IMR-90 (cell line): ENCODE measurements at regions not wholly inside any gene's neighbourhood (a gene's known extent, or its start where the extent isn't known, plus 50 kb on each side); places are given as distances from the start of the nearest gene placed in this dataset.

Experiments used
- ATAC-seq: fragments of 200-7000 bp; cut with Tn5 transposase; 2 replicates; pipeline ENCODE4 v1.9.1; 2020; ENCODE audit warnings: low read depth, mild to moderate bottlenecking, moderate library complexity
- BruUV-seq: library from RNA; stranded (reverse); fragments of 400-500 nt; replicated peaks from 2 replicates; lab custom pipeline; 2021; lab: Mats Ljungman, UMichigan
- CTCF ChIA-PET: fragments of 300-600 bp; formaldehyde crosslinking; extraction: SDS; loops from one replicate; lab custom pipeline; 2021; ENCODE audit warnings: antibody characterized with exemption; lab: Yijun Ruan, JAX
- POLR2A ChIA-PET: fragments of 300-600 bp; sonication (Branson Sonifier 250); formaldehyde crosslinking; loops from one replicate; lab custom pipeline; 2022; ENCODE audit warnings: antibody characterized with exemption; ENCODE audit not compliant: unreplicated experiment; lab: Charles Lee
- DNase-seq: peaks from one replicate; pipeline ENCODE4 v3.0.0; 2013
- H2AFZ ChIP-seq: replicated peaks from 2 replicates; pipeline ENCODE3; 2013; ENCODE audit warnings: low read length, mild to moderate bottlenecking; ENCODE audit not compliant: poor library complexity
- H2AK5ac ChIP-seq: 2 replicates; pipeline ENCODE4 v1.6.1; 2013; ENCODE audit warnings: low read depth, low read length, inconsistent platforms
- H2AK9ac ChIP-seq: replicated peaks from 2 replicates; pipeline ENCODE3; 2013; ENCODE audit warnings: mild to moderate bottlenecking, low read depth, low read length, moderate library complexity; ENCODE audit not compliant: poor library complexity
- H2BK120ac ChIP-seq: 2 replicates; pipeline ENCODE4 v1.6.1; 2013; ENCODE audit warnings: low read depth, low read length, inconsistent platforms
- H2BK15ac ChIP-seq: 3 replicates; pipeline ENCODE4 v1.6.1; 2013; ENCODE audit warnings: low read depth, low read length, inconsistent platforms
- H2BK20ac ChIP-seq: 2 replicates; pipeline ENCODE4 v1.6.1; 2013; ENCODE audit warnings: low read depth, mild to moderate bottlenecking, inconsistent platforms, low read length, moderate library complexity
- H2BK5ac ChIP-seq: 2 replicates; pipeline ENCODE4 v1.6.1; 2013; ENCODE audit warnings: mild to moderate bottlenecking, low read depth, low read length, inconsistent platforms; ENCODE audit not compliant: poor library complexity, severe bottlenecking
- H3K14ac ChIP-seq: replicated peaks from 2 replicates; pipeline ENCODE4 v1.6.1; 2013; ENCODE audit warnings: low read depth, low read length, inconsistent platforms
- H3K18ac ChIP-seq: 2 replicates; pipeline ENCODE4 v1.6.1; 2013; ENCODE audit warnings: low read depth, low read length, control low read depth
- H3K23ac ChIP-seq: 2 replicates; pipeline ENCODE4 v1.6.1; 2013; ENCODE audit warnings: low read depth, low read length, inconsistent platforms
- H3K27ac ChIP-seq: 2 replicates; pipeline ENCODE4 v1.5.1; 2013; ENCODE audit warnings: mild to moderate bottlenecking, control low read depth, low read length; ENCODE audit not compliant: insufficient read depth
- H3K27me3 ChIP-seq: 2 replicates; pipeline ENCODE4 v1.6.1; 2013; ENCODE audit warnings: low read length; ENCODE audit not compliant: control insufficient read depth, insufficient read depth
- H3K36me3 ChIP-seq: 2 replicates; pipeline ENCODE4 v1.6.1; 2013; ENCODE audit warnings: low read length, mixed read lengths; ENCODE audit not compliant: control insufficient read depth, insufficient read depth
- H3K4ac ChIP-seq: 2 replicates; pipeline ENCODE4 v1.6.1; 2013; ENCODE audit warnings: low read depth, low read length, inconsistent platforms
- H3K4me1 ChIP-seq: 2 replicates; pipeline ENCODE4 v1.6.1; 2013; ENCODE audit warnings: low read length, mixed read lengths; ENCODE audit not compliant: control insufficient read depth, insufficient read depth
- H3K4me2 ChIP-seq: 2 replicates; pipeline ENCODE4 v1.6.1; 2013; ENCODE audit warnings: low read depth, mild to moderate bottlenecking, control low read depth, low read length, moderate library complexity
- H3K4me3 ChIP-seq: 2 replicates; pipeline ENCODE4 v1.5.1; 2013; ENCODE audit warnings: low read depth, mild to moderate bottlenecking, control low read depth, low read length, moderate library complexity; ENCODE audit not compliant: insufficient read depth
- H3K56ac ChIP-seq: 2 replicates; pipeline ENCODE4 v1.6.1; 2013; ENCODE audit warnings: low read length, inconsistent platforms; ENCODE audit not compliant: insufficient read depth; ENCODE audit errors: extremely low read depth
- H3K79me1 ChIP-seq, 2 experiments: 2 replicates each; pipeline ENCODE4 v1.6.1; 2013; ENCODE audit warnings: low read length in 2 of 2, inconsistent platforms in 1 of 2, low read depth in 1 of 2
- H3K9ac ChIP-seq: 2 replicates; pipeline ENCODE4 v1.6.1; 2013; ENCODE audit warnings: low read depth, low read length, control low read depth
- H3K9me1 ChIP-seq: 2 replicates; pipeline ENCODE4 v1.6.1; 2013; ENCODE audit warnings: low read length, inconsistent platforms; ENCODE audit not compliant: insufficient read depth
- H3K9me3 ChIP-seq: 2 replicates; pipeline ENCODE4 v1.6.1; 2013; ENCODE audit warnings: low read length; ENCODE audit not compliant: control insufficient read depth, insufficient read depth
- H4K20me1 ChIP-seq: 2 replicates; pipeline ENCODE4 v1.6.1; 2013; ENCODE audit warnings: low read length, inconsistent platforms; ENCODE audit not compliant: insufficient read depth
- H4K5ac ChIP-seq: 2 replicates; pipeline ENCODE4 v1.6.1; 2013; ENCODE audit warnings: mild to moderate bottlenecking, low read depth, low read length, control low read depth
- H4K8ac ChIP-seq, 2 experiments: 2 replicates each; pipeline ENCODE4 v1.6.1; 2013; ENCODE audit warnings: low read depth in 2 of 2, low read length in 2 of 2, control low read depth in 1 of 2, inconsistent platforms in 1 of 2
- H4K91ac ChIP-seq: 2 replicates; pipeline ENCODE4 v1.6.1; 2013; ENCODE audit warnings: low read depth, low read length, inconsistent platforms; ENCODE audit not compliant: insufficient read depth
- BHLHE40 ChIP-seq: fragments of 150-350 bp; IDR thresholded peaks from 2 replicates; pipeline ENCODE4 v1.6.1; 2016; ENCODE audit warnings: mild to moderate bottlenecking, low read depth, low read length
- POLR2A ChIP-seq: IDR thresholded peaks from 2 replicates; pipeline ENCODE4 v1.6.1; 2012; ENCODE audit warnings: mild to moderate bottlenecking, low read depth, low read length
- USF2 ChIP-seq: fragments of 150-350 bp; IDR thresholded peaks from 2 replicates; pipeline ENCODE4 v1.6.1; 2017; ENCODE audit warnings: mild to moderate bottlenecking, antibody characterized with exemption, low read length, low read depth
- WGBS, 2 experiments: methylation state at CpG; one replicate each; pipeline versions ENCODE4 v1.1.5 to v1.1.7; 2013; ENCODE audit warnings: missing lambda C conversion rate in 2 of 2; ENCODE audit not compliant: insufficient read length in 1 of 2; ENCODE audit errors: extremely low coverage in 2 of 2; 5-methylcytosine and 5-hydroxymethylcytosine counted together
- dilution Hi-C: fragments of 300-500 bp; cut with HindIII; formaldehyde crosslinking; loops from one replicate; pipeline ENCODE4 v1.14.3; 2018; ENCODE audit warnings: low sequenced_read_pairs; ENCODE audit not compliant: unreplicated experiment
- in situ Hi-C: fragments of 300-500 bp; cut with MboI; formaldehyde crosslinking; loops from 3 replicates; pipeline ENCODE4 v1.14.3; 2019; ENCODE audit warnings: low sequenced_read_pairs, inconsistent platforms, mixed read lengths
- intact Hi-C: fragments of 100-400 bp; cut with micrococcal nuclease; formaldehyde crosslinking; loops from 2 replicates; pipeline ENCODE4 v1.10.0; 2022

- H2AK9ac ChIP-seq: no peak overlapping the region
- no peaks in the 10 kb centered on the region for H3K9me1 ChIP-seq
- H4K20me1 ChIP-seq: no peaks in the 10 kb centered on the region
- no peak overlapping the region for H3K23ac ChIP-seq
- in situ Hi-C loops: no loop called here
- H3K4me3 ChIP-seq: no peak overlapping the region
- no peak overlapping the region for H2BK15ac ChIP-seq
- 29% methylated on average over 1 of the region's 2 CpGs; no CpG with 5 or more reads in 1 of the 2 experiments for WGBS, 2 experiments
- intact Hi-C loops: no loop called here
- dilution Hi-C loops: no loop called here
- ATAC-seq (no peak), DNase-seq (no peak)
- no peak overlapping the region for H2AK5ac ChIP-seq
- no peak overlapping the region for H3K18ac ChIP-seq
- H3K79me1 ChIP-seq: no peaks in the 10 kb centered on the region
- H3K9ac ChIP-seq: no peak overlapping the region
- no peak for TF ChIP-seq USF2
- no peak for TF ChIP-seq POLR2A
- no peak for TF ChIP-seq BHLHE40
- H2BK5ac ChIP-seq: no peak overlapping the region
- ChIA-PET POLR2A (no interaction called here), CTCF (no interaction called here)
- H3K4me1 ChIP-seq: no peaks in the 10 kb centered on the region
- no peak overlapping the region for H3K4me2 ChIP-seq
- no peak overlapping the region for H4K91ac ChIP-seq
- H2AFZ ChIP-seq: no peak overlapping the region
- H3K27ac ChIP-seq: no peak overlapping the region
- H4K5ac ChIP-seq: no peak overlapping the region
- no peak overlapping the region for H4K8ac ChIP-seq
- no peak overlapping the region for H3K4ac ChIP-seq
- no peak overlapping the region for H3K14ac ChIP-seq
- no peaks in the 10 kb centered on the region for H3K27me3 ChIP-seq
- no peaks in the 10 kb centered on the region for H3K36me3 ChIP-seq
- 0 out of 2 replicates have a peak, but pooled peaks cover 2% of the 10 kb centered on the region for H3K9me3 ChIP-seq
- no TSS peak for BruUV-seq
- no peak overlapping the region for H2BK20ac ChIP-seq
- H3K56ac ChIP-seq: no peak overlapping the region
- H2BK120ac ChIP-seq: no peak overlapping the region
These were observed 1030.3 kb downstream of the CDH8 start for GRCh38 chr16:61005952-61006351.
